ENCODE measurements at regions not wholly inside any gene's neighbourhood (a gene's known extent, or its start where the extent isn't known, plus 50 kb on each side); places are given as distances from the start of the nearest gene placed in this dataset.
"Not testable (repeated sequence)": the region's sequence is repeated elsewhere in the genome, so short reads cannot be mapped to it uniquely, and the experiment has no call there.

DNA sequence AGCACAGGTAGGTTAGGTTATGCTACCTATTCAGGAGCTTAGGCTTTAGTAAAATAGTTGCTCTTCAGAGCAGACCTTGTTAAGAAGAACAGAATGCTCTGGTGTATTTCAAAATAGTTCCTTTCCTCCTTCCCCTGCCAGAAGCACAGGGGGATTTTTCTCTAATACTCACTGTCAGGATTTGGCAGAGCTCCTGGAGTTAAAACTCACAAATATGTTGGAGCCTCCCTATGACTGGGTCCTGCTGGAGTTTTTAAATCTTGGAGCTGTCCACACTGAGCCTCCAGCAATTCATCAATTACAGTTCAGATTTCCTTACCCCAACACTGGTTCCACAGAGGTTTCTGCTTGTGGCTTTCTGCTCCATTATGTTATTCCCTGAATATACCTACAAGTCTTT is 1233.8 kb upstream of the WWC1 start:
- no peak for DNase-seq

DNA sequence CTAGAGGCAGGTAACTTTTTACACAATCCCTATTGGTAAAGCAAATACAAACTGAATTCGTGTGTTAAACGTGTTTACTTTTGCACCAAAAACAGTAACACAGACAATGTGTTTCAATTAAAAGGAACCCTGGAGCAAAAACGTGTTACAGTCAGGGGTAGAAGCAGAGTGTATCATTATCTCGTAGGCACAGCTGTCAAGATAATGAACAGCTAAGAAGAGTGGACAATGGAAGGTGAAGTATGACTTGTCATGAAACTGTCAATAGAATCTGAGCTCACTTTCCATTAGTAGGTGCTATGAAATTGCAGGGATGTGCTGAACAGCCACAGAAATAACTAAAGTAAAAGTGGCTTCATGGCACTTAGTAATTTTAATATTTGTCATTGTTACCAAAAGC is 1229.8 kb upstream of the WWC1 start:
- DNase-seq: no peak

DNA sequence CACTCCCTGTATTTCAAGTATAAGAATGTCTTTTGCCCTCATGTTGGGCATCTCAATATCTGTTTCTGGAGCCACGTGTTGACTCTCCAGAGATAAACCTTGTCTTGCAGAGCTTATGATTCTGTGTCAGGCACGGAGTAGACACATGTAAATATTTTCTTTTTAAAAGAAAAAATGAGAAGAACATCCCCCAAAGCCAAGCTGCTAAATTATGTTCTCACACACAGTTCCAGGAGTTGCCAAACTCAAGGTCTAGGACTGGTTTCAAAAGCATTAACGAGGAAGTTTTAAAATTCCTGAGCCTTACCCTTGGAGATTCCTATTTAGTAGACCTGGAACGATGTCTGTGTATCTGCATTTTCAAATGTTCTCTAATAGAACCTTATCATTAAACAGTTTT is 1228.3 kb upstream of the WWC1 start:
- no peak for DNase-seq

DNA sequence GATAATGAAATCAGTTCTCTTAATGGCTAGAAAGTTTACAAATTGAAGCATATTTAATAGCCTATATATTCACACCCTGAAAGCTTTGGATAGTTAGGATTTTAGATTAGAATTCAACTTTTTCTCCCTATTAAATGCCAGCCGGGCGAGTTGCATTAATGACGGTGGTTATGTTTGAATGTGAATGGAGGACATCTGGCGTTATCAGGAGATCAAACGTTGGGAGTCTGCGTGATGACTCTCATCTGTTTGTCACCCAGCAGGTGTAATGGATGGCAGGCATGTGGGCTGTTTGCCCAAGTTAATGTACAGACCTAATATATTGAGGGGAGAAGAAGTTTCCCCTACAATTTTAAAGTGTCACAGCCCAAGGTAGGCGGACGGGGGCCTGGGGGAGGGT is 1227.7 kb upstream of the WWC1 start:
- no peak for DNase-seq

DNA sequence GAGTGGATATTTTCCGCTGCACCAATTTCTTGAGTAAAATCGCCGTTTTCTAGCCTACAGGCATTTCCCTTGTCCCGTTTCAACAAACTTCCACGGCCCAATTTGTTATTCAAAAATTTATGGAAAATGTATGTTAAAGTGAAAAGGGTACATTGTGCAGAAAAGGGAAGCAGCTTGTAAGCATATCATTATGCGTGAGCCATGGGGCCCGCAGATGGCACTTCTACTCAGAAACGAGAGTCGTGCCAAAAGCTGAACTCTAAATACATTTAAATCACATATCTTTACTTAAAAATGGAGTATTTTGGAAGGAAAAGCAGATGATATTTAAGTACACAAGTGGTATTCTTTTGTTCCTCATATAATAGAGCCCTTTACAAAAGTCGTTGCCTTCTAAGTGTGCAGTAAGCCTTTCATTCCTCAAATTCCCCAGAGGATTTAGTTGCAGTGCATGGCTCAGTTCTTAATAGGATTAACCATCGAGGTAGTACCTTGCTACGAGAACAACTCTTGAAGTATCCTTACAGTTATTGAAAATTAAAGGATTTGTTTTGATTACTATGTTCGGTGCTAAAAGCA is 1227.2 kb upstream of the WWC1 start:
- DNase-seq: no peak

DNA sequence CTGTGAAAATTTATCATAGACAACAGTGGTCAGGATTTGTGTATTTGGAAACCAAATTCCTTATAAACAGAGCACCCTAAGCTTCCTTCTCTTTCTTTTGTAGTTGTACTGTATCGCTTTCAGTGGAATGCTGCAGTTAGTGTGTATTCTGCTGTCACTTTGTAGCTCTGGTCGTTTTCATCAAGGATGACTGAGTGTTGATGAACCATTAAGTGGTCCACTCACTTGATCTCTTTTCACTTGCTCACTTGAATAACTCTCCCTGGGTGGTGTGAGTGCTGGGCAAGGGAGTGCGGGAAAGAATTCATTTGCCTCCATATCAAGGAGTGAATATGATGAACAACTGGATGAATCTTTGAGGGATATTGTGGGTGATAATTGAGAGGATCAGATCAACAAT is 1225.7 kb upstream of the WWC1 start:
- no peak for DNase-seq

DNA sequence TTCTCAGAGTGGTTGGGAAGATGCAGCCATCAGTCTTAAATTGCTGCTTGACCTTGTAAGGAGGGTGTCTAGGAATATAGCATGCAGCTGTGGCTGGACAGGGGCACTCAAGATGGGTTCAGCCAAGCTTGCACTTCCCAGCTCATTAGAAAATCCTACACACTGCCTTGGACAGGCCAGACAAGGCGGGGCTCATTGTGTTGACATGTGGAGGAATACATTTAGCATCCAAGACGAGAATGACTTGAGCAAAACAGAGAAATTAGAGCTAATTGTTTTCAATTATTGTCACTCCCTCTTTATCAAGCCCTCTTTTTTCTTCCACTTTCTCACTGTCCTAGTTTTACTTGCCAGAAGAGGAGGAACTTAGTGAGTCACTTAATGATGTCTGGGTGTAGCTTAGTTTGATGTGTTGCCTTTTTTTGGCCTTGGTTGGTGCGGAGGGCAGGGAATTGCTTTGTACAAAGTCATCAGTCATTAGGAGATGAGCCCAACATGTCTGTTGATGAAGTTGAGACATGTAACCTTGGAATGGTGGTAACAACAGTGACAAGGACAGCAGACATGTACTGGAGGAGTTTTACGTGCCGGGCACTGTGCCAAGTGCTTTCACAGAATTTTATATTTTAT is 1219.3 kb upstream of the WWC1 start:
- no peak for DNase-seq

DNA sequence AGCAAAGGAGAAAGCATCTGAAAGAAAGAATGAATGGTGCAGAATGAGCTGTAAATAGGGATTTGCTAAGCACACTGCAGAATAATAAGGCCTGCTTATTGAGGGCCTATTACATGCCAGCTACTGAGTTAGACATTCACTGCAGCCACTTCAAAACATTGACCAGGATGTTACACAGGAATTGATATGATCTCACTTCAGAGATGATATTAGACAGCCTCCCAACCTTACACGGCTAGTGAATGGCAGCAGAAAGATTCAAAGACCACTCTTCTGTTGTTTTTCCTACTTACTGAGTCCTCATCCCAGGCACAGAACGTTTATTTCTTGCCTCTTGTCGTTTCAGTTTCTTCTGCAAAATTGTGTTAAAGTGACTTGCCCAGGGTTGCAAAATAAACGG is 1209.9 kb upstream of the WWC1 start:
- no peak for DNase-seq

DNA sequence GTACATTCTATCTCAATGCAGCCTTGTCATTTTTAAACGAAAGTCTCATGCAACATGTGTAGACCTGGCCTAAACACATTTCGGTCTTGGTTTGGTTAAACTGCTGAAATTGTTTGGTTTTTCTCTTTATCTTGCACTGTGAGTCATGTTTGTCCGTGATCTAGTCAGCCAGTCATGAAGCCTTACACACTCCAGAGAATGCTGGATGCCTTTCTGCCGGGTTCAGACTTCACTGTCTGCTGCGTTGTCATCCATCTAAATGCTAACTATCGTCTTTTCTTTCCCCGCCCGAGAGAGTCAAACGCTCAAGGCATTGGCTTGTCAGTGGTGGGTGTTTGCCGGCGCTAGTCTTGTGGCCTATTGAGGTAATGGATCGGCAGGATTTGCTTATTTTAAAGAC is 1194.6 kb upstream of the WWC1 start:
- no peak for DNase-seq

DNA sequence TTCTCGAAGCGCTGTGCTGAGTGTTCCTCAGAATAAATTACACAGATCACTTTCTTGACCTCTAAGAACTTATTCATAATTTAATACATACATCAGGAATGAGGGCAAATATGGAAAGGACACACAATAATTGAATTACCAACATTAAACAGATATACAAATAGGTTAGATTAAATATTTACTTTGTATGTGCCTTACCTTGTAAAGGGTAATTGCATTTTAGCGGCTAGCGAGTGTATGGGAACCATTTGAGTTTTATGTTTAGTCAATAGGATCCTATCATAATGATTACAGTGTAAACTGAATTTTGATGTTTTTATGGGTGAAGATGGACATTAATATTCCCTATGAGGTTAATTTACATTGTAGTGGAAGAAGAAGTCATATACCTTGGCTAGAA is 1187.1 kb upstream of the WWC1 start:
- DNase-seq: no peak

DNA sequence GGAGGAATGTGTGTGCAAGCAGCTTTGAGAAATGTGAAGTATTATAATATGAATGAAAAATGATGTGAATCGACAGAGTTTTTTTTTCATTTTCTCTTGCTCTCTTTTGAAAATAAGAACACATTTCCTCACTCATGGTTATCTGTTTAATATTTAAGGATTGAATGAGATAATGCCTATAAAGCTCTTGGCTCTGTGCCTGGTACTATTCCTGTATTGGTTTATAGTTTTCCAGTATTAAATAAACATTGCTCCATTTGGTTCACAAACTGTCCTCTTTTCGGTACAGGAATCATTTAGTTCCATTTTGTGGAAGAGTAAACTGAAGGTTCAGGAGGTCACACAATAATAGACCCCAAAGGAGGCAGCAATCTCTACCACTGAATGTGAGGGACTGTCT is 1185.5 kb upstream of the WWC1 start:
- no peak for DNase-seq

DNA sequence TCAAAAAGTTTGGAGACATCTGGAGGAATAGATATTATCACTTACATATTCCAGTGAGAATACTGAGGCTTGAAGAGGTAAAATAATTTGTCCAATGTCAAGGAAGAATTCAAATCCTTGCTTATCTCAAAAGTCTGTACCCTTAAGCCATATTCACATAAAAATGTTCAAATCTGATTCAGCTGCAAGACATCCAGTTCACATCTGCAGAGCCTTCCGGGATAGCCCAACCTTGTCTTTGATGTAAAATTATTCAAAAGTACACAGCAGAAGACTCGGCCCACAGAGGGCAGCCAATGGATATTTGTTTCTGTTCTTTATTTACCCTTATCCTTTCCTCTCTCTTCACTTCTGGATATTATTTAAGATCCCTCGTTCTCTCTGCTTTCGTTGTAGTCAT is 1183.8 kb upstream of the WWC1 start:
- no peak for DNase-seq

DNA sequence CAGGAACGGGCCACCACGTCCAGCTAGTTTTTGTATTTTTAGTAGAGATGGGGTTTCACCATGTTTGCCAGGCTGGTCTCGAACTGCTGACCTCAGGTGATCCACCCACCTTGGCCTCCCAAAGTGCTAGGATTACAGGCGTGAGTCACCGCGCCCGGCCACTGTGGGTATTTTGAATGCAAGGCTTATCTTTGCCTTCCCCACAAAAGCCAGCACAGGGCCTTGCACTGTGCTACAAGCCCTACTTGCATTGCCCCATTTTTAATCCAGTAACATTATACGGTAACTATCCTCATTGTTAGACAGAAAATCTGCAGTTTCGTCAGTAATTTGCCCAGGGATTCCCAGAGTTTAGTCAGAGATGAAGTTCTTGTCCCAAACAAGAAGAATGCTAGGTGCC is 1183.2 kb upstream of the WWC1 start:
- not testable (repeated sequence) for DNase-seq

DNA sequence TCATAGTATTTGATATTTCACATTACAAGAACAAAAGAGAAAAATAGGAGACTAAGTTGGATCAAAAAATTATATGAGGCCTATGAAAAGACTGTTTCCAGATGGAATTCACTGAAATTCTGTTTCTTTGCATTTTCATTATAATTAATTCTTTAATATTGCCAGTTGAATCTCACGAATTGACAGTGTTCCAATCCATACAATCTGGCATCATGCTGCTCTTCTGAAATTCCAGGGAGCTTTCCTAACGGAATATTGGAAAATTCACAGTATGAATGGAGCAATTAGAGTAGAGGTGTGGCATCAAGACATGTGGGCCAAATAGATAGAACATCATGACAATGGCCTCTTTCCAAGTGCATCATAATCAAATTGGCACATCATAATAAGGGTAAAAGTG is 1178.9 kb upstream of the WWC1 start:
- DNase-seq: no peak

DNA sequence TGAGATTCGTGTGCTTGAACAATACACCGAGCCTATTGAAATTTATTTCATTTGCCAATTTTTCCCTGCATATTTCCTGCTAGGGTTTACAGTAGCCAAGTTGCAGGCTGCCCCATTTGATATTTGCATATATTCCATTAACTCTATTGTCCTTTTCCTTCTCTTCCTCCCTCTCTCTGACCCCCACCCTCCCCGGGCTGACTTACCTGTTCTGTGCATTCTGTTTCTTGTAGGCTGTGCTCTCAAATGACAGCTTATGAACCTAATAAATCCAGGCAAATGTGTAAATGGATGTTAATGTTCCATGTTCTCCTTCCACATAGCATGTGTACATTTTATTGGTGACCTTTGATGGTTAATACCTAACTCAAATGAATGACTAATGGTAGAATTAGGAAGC is 1169.2 kb upstream of the WWC1 start:
- no peak for DNase-seq

DNA sequence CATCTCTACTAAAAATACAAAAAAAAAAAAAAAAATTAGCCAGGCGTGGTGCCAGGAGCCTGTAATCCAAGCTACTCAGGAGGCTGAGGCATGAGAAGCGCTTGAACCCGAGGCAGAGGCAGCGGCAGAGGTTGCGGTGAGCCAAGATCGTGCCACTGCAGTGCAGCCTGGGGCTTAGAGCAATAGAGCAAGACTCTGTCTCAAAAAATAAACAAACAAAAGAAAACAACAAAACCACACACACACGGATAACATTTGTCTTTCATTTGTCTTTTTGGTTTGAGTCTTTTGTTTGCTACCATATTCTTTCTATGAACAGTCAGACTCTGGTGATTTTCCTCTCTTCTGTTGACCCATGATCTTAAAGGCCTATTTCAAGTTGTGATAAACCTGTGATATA is 1168.3 kb upstream of the WWC1 start:
- DNase-seq: no peak

DNA sequence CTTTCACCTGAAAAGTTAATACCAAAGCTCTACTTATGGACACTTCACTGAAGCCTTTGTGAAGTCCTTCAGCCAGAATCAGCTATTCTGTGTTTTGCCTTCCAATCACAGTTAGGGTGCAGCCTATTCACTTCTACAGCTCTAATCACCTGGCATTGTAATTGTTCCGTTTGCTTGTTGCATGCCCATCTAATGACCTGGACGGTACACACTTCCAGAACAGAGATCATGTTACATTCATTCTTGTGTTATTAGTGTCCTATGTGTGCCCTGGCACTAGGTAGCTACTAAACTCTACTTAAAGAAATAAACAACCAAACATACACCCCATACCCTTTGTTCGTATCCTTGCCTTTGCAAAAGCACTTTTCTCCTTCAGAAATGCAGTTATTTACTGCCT is 1162.9 kb upstream of the WWC1 start:
- DNase-seq: no peak

DNA sequence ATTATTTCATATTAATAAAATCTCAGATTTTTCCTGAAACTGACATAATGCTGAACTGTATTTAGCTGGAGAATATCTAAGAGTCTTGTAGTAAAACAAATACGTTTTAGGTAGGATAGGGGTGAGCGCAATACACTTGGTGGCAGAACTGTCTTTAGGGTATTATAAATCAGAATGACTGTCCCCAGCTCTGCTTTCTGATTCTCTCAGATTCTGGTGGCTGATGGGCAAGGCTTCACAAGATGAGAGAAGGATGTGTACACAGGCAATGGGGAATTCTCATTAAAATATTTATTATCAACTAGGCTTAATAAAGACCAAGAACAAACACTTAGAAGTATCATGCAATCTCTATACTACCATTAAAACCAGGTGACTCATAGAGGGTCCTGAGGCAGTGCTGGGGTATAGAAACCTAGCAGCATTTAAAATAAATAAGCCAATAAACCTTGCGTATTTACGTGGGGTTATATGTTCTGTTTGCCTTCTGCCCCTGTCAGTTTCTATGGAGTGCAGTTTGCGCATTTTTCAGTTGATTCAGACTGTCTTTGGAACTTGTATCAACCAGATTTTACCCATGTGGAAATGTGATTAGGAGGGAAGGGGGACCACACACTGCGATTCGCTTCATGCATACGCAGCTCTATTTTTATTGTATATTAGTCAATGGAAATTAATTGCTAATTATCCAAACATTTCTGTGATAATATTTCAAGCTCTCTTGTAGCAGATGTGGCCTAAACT is 1150.7 kb upstream of the WWC1 start:
- DNase-seq: no peak

DNA sequence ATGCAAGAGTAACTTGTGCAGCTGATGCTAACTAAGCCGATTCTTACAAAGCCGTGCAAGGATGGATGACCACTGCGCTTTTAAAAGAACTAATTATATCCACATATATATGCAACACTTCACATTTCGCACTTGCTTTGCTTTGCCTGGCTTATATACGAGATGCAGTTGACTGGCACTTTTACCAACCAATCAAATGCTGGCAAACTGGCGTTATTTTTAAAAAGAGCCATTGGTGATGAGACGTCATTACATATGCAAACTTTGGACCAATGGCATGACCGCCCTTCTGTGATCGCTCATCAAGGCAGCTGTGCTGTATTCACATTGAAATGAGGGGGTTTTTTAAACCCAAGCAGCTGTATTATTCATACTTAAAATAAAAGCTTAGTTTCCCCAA is 1147.7 kb upstream of the WWC1 start:
- no peak for DNase-seq

DNA sequence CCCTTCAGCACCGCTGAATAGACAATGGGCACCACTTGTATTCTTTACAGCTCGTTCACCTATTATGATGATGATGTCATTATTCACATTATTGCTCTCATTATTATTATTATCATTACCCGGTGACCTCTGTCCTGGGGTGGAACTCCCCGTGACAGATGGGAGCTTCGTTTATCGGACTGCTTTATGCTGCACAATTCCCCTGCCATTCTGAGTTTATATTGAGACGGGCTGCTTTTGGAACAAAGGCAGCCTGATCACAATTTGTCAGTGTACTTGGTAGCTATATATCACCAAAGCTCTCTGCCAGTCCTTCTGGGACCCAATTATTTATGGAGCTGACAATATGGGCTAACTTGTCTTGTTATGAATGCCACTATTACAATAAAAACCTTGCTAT is 1145.6 kb upstream of the WWC1 start:
- DNase-seq: no peak

DNA sequence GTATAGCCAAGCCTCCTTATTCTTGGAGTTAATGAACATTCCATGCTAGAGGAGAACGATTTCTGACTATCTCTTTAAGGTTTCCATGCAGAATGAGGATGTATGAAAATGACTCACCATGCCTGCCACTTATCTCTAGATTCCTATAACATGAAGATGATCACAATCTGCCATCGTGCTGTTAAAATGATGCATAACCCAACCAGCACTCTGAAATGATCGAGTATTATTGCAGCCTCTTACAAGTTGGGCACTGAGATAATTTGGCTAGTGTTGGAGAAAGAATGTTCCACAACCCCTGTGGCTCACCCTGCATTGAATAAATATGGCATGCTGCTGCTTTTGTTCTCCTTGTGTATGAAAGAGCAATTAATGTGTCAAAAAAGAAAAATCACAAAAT is 1143.6 kb upstream of the WWC1 start:
- no peak for DNase-seq

DNA sequence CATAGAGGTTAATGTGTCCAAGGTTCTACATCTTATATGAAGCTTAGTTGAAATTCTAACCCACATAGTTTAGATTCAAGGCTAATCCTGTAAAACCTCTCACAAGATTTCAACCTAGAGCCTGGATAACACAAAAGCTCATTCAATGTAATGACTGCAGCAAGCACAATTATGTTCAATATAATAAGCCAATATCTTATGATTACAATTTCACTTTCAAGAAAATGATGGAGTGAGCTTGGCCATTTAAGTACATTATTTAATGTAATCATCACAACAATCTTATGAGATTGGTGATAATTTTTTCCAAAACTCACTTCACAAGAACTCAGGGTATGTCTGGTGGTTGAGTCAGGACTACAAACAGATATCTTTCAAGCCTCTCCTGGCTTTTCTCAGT is 1140.8 kb upstream of the WWC1 start:
- no peak for DNase-seq

DNA sequence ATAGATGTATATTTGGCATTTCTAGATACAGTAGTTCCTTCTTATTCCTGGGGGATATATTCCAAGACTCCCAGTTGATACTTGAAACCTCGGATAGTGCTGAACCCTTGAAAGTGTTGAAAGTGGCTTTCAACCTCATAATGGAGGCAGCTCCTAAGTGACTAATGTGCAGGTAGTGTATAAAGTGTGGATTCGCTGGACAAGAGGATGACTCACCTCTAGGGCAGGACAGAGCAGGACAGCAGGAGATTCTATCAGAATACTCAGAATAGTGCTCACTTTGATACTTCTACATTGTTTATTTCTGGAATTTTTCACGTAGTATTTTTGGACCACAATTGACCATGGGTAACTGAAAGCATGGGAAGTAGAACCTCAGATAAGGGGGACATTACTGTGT is 1138.9 kb upstream of the WWC1 start:
- no peak for DNase-seq

DNA sequence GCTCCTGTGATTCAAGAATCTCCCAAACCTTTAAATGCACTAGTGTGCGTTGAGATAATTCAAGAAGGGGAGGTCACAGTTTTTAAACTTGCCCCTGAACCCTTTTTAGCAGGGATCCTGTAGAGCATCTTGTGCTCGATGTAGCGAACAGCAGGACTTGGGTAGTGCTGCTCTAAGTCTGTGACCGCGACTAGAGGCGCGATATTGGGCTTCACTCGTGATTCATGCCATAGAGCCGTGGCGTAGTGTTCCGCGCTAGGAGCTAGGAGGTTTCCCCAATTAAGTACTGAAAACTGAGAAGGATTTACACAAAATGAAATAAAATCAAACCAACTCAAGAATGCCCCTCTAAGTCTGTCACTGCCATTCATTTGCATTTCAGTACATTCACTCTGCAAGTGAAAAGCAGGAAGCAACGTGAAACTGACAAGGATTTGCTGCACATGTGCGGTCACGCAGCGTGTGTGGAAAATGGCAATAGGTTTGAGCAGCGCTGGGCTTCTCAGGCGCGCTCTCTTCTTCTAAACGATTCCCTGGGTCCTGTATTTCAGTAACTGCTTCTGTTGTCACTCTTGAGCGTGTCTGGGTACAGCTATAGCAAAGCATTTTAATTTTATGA is 1135.9 kb upstream of the WWC1 start:
- DNase-seq: no peak
